ENCODE measurements at regions not wholly inside any gene's neighbourhood (a gene's known extent, or its start where the extent isn't known, plus 50 kb on each side); places are given as distances from the start of the nearest gene placed in this dataset.

- TF ChIP-seq CTCF (conservative IDR thresholded peaks at IDR 0.05; ENCODE audit: low read depth, low read length) (no peak), EZH2 (IDR thresholded peaks at IDR 0.05; ENCODE audit: low read length, unreplicated experiment) (no peak)
Observed at GRCh38 chrX:39586359-39586758, 511.4 kb downstream of the BCOR start.
